ENCODE measurements at regions not wholly inside any gene's neighbourhood (a gene's known extent, or its start where the extent isn't known, plus 50 kb on each side); places are given as distances from the start of the nearest gene placed in this dataset.

DNA sequence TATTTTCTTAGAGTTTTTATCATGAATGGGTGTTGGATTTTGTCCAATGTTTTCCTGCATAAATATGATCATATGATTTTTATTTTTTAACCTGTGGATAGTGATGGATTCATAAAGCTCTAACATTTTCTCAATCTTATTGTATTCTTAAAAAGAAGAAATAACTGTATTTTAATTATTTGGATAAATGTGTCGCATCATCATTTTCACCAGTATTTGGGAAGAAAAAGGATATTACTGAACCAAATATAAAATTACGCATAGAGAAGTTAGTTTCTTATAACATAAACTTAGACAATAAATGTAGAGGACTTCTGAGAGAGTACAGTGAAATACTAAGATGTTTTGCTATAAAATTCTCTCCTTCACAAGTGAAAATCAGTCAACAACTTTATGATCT is 126.0 kb upstream of the CHST9 start:
- FAIRE-seq (no peak), ATAC-seq (no peak), DNase-seq (ENCODE audit: low read depth, low spot score) (no peak)
- BruUV-seq (replicated peaks) = no TSS peak
- no peaks in the 10 kb centered on the region for H3K27me3 ChIP-seq (replicated peaks in 1 of 2; ENCODE audit: control insufficient read depth in 2 of 2, insufficient read depth in 2 of 2, low read length in 1 of 2)
- no peaks in the 10 kb centered on the region for H4K20me1 ChIP-seq (ENCODE audit: control insufficient read depth, insufficient read depth)
- no peak overlapping the region for H3K9ac ChIP-seq (ENCODE audit: control insufficient read depth, insufficient read depth, low read length)
- H3K9me3 ChIP-seq (replicated peaks; ENCODE audit: control insufficient read depth, insufficient read depth, low read length) = no peaks in the 10 kb centered on the region
- in situ Hi-C loops (cut with MboI) (no loop called here), intact Hi-C loops (cut with micrococcal nuclease; ENCODE audit: unreplicated experiment) (no loop called here)
- ChIA-PET CTCF (no interaction called here), POLR2A (no interaction called here), SMC1A (ENCODE audit: uncharacterized antibody, unreplicated experiment) (no interaction called here), RAD21 (ENCODE audit: unreplicated experiment) (no interaction called here)
- no peak overlapping the region for H3K4me2 ChIP-seq (ENCODE audit: control insufficient read depth, insufficient read depth)
- no peak overlapping the region for H3K4me3 ChIP-seq
- 41% methylated on average over 2 of the region's 2 CpGs for WGBS (ENCODE audit: insufficient coverage, insufficient replicate concordance, low lambda C conversion rate, missing lambda C conversion rate)
- no peaks in the 10 kb centered on the region for H3K79me2 ChIP-seq (ENCODE audit: control insufficient read depth, insufficient read depth, low read length)
- no peaks in the 10 kb centered on the region for H3K4me1 ChIP-seq (ENCODE audit: control insufficient read depth, insufficient read depth, low read length)
- H2AFZ ChIP-seq (ENCODE audit: control insufficient read depth, low read depth, low read length) = no peak overlapping the region
- TF ChIP-seq RAD21 (IDR thresholded peaks at IDR 0.05; ENCODE audit: insufficient read depth, low read depth, low read length) (no peak), SPI1 (IDR thresholded peaks at IDR 0.05; ENCODE audit: borderline replicate concordance, insufficient read depth, low read depth, low read length) (no peak), STAT3 (IDR thresholded peaks at IDR 0.05; ENCODE audit: low read depth, low read length) (no peak), DPF2 (IDR thresholded peaks at IDR 0.05) (no peak), RAD51 (IDR thresholded peaks at IDR 0.05) (no peak), NR2F1 (conservative IDR thresholded peaks at IDR 0.05) (no peak), RB1 (IDR thresholded peaks at IDR 0.05; ENCODE audit: borderline replicate concordance) (no peak), SRF (IDR thresholded peaks at IDR 0.05; ENCODE audit: low read depth in 2 of 2, low read length in 2 of 2) (no peak), ZNF207 (IDR thresholded peaks at IDR 0.05; ENCODE audit: borderline replicate concordance) (no peak)
- TF ChIP-seq, protein P1, sequence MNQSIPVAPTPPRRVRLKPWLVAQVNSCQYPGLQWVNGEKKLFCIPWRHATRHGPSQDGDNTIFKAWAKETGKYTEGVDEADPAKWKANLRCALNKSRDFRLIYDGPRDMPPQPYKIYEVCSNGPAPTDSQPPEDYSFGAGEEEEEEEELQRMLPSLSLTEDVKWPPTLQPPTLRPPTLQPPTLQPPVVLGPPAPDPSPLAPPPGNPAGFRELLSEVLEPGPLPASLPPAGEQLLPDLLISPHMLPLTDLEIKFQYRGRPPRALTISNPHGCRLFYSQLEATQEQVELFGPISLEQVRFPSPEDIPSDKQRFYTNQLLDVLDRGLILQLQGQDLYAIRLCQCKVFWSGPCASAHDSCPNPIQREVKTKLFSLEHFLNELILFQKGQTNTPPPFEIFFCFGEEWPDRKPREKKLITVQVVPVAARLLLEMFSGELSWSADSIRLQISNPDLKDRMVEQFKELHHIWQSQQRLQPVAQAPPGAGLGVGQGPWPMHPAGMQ (IDR thresholded peaks at IDR 0.05; ENCODE audit: borderline replicate concordance) = no peak
- TF ChIP-seq, protein P2, sequence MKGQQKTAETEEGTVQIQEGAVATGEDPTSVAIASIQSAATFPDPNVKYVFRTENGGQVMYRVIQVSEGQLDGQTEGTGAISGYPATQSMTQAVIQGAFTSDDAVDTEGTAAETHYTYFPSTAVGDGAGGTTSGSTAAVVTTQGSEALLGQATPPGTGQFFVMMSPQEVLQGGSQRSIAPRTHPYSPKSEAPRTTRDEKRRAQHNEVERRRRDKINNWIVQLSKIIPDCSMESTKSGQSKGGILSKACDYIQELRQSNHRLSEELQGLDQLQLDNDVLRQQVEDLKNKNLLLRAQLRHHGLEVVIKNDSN (IDR thresholded peaks at IDR 0.05; ENCODE audit: borderline replicate concordance, extremely low read length, insufficient read depth, low read depth, low read length) = no peak
- TF ChIP-seq, protein P3, sequence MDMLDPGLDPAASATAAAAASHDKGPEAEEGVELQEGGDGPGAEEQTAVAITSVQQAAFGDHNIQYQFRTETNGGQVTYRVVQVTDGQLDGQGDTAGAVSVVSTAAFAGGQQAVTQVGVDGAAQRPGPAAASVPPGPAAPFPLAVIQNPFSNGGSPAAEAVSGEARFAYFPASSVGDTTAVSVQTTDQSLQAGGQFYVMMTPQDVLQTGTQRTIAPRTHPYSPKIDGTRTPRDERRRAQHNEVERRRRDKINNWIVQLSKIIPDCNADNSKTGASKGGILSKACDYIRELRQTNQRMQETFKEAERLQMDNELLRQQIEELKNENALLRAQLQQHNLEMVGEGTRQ (IDR thresholded peaks at IDR 0.05; ENCODE audit: borderline replicate concordance, low read depth, low read length) = no peak
- no peak overlapping the region for H3K27ac ChIP-seq (ENCODE audit: control insufficient read depth, insufficient read depth)
- no peaks in the 10 kb centered on the region for H3K36me3 ChIP-seq (ENCODE audit: control insufficient read depth in 2 of 2, insufficient read depth in 2 of 2, low read length in 1 of 2)

All from GM12878 (cell line).